ENCODE measurements at regions not wholly inside any gene's neighbourhood (a gene's known extent, or its start where the extent isn't known, plus 50 kb on each side); places are given as distances from the start of the nearest gene placed in this dataset.

GRCh38 chr11:76723142-76723541 lies 52.6 kb upstream of the LRRC32 start:
- TF ChIP-seq, protein P1, sequence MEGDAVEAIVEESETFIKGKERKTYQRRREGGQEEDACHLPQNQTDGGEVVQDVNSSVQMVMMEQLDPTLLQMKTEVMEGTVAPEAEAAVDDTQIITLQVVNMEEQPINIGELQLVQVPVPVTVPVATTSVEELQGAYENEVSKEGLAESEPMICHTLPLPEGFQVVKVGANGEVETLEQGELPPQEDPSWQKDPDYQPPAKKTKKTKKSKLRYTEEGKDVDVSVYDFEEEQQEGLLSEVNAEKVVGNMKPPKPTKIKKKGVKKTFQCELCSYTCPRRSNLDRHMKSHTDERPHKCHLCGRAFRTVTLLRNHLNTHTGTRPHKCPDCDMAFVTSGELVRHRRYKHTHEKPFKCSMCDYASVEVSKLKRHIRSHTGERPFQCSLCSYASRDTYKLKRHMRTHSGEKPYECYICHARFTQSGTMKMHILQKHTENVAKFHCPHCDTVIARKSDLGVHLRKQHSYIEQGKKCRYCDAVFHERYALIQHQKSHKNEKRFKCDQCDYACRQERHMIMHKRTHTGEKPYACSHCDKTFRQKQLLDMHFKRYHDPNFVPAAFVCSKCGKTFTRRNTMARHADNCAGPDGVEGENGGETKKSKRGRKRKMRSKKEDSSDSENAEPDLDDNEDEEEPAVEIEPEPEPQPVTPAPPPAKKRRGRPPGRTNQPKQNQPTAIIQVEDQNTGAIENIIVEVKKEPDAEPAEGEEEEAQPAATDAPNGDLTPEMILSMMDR (IDR thresholded peaks at IDR 0.05): no peak
- TF ChIP-seq POLR2A (IDR thresholded peaks at IDR 0.05): no peak
